ENCODE measurements at regions not wholly inside any gene's neighbourhood (a gene's known extent, or its start where the extent isn't known, plus 50 kb on each side); places are given as distances from the start of the nearest gene placed in this dataset.

- H2BK20ac ChIP-seq (ENCODE audit: low read length), result no peak overlapping the region
- no peak overlapping the region for H2BK15ac ChIP-seq (ENCODE audit: low read length)
- H3K18ac ChIP-seq (ENCODE audit: extremely low read depth, low read length), result no peak overlapping the region
- no peaks in the 10 kb centered on the region for H3K4me1 ChIP-seq (replicated peaks in 1 of 4; ENCODE audit: control insufficient read depth in 3 of 4, insufficient read depth in 4 of 4, low read length in 3 of 4)
- no peaks in the 10 kb centered on the region for H4K20me1 ChIP-seq (replicated peaks in 1 of 2; ENCODE audit: control insufficient read depth in 1 of 2, insufficient read depth in 2 of 2, low read length in 2 of 2)
- H3K79me2 ChIP-seq (ENCODE audit: control insufficient read depth in 1 of 2, insufficient read depth in 2 of 2, low read length in 2 of 2), result no peaks in the 10 kb centered on the region
- H3K9me3 ChIP-seq (ENCODE audit: insufficient read depth in 2 of 2, low read depth in 1 of 2, low read length in 1 of 2), result peaks cover 0 to 3% of the 10 kb centered on the region in 2 experiments; a peak in 1 of 4 replicates
- H3K4me2 ChIP-seq (ENCODE audit: insufficient read depth in 1 of 2, low read depth in 2 of 2, low read length in 2 of 2), result no peak overlapping the region
- H3K79me1 ChIP-seq (ENCODE audit: low read depth, low read length), result no peaks in the 10 kb centered on the region
- no peak overlapping the region for H3K9ac ChIP-seq (replicated peaks in 1 of 4; ENCODE audit: extremely low read depth in 1 of 4, low read depth in 3 of 4, low read length in 3 of 4)
- 96% methylated on average over 12 of the region's 12 CpGs; no CpG with 5 or more reads in 1 of the 2 experiments for WGBS, 2 experiments (ENCODE audit: extremely low coverage in 1 of 2, insufficient coverage in 1 of 2, insufficient read length in 1 of 2, insufficient replicate concordance in 2 of 2, low coverage in 1 of 2, low lambda C conversion rate in 2 of 2, missing lambda C conversion rate in 1 of 2)
- DNase-seq (ENCODE audit: low read depth in 1 of 2, low spot score in 2 of 2) (no peak), FAIRE-seq (no peak)
- ChIA-PET CTCF (ENCODE audit: partially characterized antibody) (no interaction called here), POLR2A (ENCODE audit: partially characterized antibody) (no interaction called here)
- no peaks in the 10 kb centered on the region for H3K36me3 ChIP-seq (ENCODE audit: control insufficient read depth in 2 of 4, insufficient read depth in 4 of 4, low read length in 3 of 4)
- H2BK5ac ChIP-seq (ENCODE audit: low read depth, low read length), result no peak overlapping the region
- H3K23ac ChIP-seq (ENCODE audit: insufficient read length), result no peak overlapping the region
- H4K91ac ChIP-seq (replicated peaks; ENCODE audit: insufficient read length, low read length), result no peak overlapping the region
- no peak overlapping the region for H2AK5ac ChIP-seq (ENCODE audit: low read depth, low read length)
- TF ChIP-seq RAD21 (IDR thresholded peaks at IDR 0.05 in 1 of 2, conservative IDR thresholded peaks at IDR 0.05 in 1 of 2; ENCODE audit: low read depth in 2 of 2, low read length in 2 of 2), result no peak
- no peak for TF ChIP-seq GABPA (IDR thresholded peaks at IDR 0.05; ENCODE audit: borderline replicate concordance, insufficient read depth, low read length)
- TF ChIP-seq JUND (IDR thresholded peaks at IDR 0.05; ENCODE audit: low read length), result no peak
- no peak for TF ChIP-seq CREB1 (IDR thresholded peaks at IDR 0.05)
- no peak for TF ChIP-seq ATF3 (IDR thresholded peaks at IDR 0.05; ENCODE audit: insufficient read depth, low read depth, low read length)
- no peak for TF ChIP-seq RXRA (IDR thresholded peaks at IDR 0.05; ENCODE audit: insufficient read depth, low read depth, low read length)
- no peak overlapping the region for H2BK12ac ChIP-seq (ENCODE audit: low read depth, low read length)
- no peak overlapping the region for H3K4ac ChIP-seq (replicated peaks; ENCODE audit: insufficient read length, low read depth, low read length)
- no peaks in the 10 kb centered on the region for H3K23me2 ChIP-seq (ENCODE audit: low read depth, low read length)
- H3K4me3 ChIP-seq (ENCODE audit: extremely low read depth in 1 of 4, insufficient read depth in 2 of 4, low read depth in 3 of 4, low read length in 4 of 4), result no peak overlapping the region
- H3K27ac ChIP-seq (ENCODE audit: low read depth, low read length), result no peak overlapping the region
- H3K56ac ChIP-seq (replicated peaks; ENCODE audit: insufficient read length, low read depth, low read length), result no peak overlapping the region
- no peak overlapping the region for H4K5ac ChIP-seq (ENCODE audit: insufficient read length, low read depth, low read length)
- H2BK120ac ChIP-seq (replicated peaks; ENCODE audit: low read depth, low read length), result no peak overlapping the region
- no peaks in the 10 kb centered on the region for H3K27me3 ChIP-seq (replicated peaks in 1 of 4; ENCODE audit: control insufficient read depth in 3 of 4, extremely low read depth in 1 of 4, insufficient read depth in 3 of 4, low read length in 3 of 4)
- H2AFZ ChIP-seq (ENCODE audit: low read length), result no peak overlapping the region
- H4K8ac ChIP-seq (ENCODE audit: extremely low read depth, insufficient read depth, low read length), result no peak overlapping the region
- no peak overlapping the region for H3K14ac ChIP-seq (ENCODE audit: insufficient read length)
Observed at GRCh38 chr13:104650431-104650830, 1584.2 kb upstream of the SLC10A2 start.
